ENCODE measurements at regions not wholly inside any gene's neighbourhood (a gene's known extent, or its start where the extent isn't known, plus 50 kb on each side); places are given as distances from the start of the nearest gene placed in this dataset.

GRCh38 chr7:357531-358209, 67.7 kb downstream of the FOXL3 start:
- TF ChIP-seq CTCF (IDR thresholded peaks at IDR 0.05) = no peak
- no peak for TF ChIP-seq EP300 (IDR thresholded peaks at IDR 0.05)
- no peak for TF ChIP-seq POLR2A (IDR thresholded peaks at IDR 0.05)
